AG04450 (cell line): ENCODE measurements at regions not wholly inside any gene's neighbourhood (a gene's known extent, or its start where the extent isn't known, plus 50 kb on each side); places are given as distances from the start of the nearest gene placed in this dataset.

Experiments used
- CTCF ChIA-PET: fragments of 300-600, 350-600 bp; formaldehyde crosslinking; extraction: SDS; loops from one replicate; lab custom pipeline; 2022; ENCODE audit warnings: antibody characterized with exemption, inconsistent platforms; lab: Charles Lee
- POLR2A ChIA-PET: fragments of 350-600 bp; formaldehyde crosslinking; extraction: SDS; loops from one replicate; lab custom pipeline; 2021; ENCODE audit warnings: antibody characterized with exemption, inconsistent platforms; lab: Yijun Ruan, JAX
- DNase-seq: peaks from one replicate; pipeline ENCODE4 v3.0.0-alpha.2; 2011; ENCODE audit warnings: low read depth, low spot score
- H3K27ac ChIP-seq: one replicate; pipeline ENCODE4 v1.5.1; 2012; ENCODE audit warnings: low read depth, low read length, control low read depth
- H3K27me3 ChIP-seq: one replicate; pipeline ENCODE4 v1.6.0; 2012; ENCODE audit warnings: low read length; ENCODE audit not compliant: control insufficient read depth, insufficient read depth
- H3K4me3 ChIP-seq: 2 replicates; pipeline ENCODE4 v1.5.1; 2011; ENCODE audit warnings: mild to moderate bottlenecking, low read depth, low read length, control low read depth
- H3K9me3 ChIP-seq: 2 replicates; pipeline ENCODE4 v1.5.1; 2012; ENCODE audit warnings: low read length; ENCODE audit not compliant: control insufficient read depth, insufficient read depth
- TF ChIP-seq, protein P1 (sequence below): IDR thresholded peaks from 2 replicates; pipeline ENCODE4 v1.5.1; 2011; ENCODE audit warnings: low read depth, low read length, control low read depth, inconsistent platforms

DNA sequence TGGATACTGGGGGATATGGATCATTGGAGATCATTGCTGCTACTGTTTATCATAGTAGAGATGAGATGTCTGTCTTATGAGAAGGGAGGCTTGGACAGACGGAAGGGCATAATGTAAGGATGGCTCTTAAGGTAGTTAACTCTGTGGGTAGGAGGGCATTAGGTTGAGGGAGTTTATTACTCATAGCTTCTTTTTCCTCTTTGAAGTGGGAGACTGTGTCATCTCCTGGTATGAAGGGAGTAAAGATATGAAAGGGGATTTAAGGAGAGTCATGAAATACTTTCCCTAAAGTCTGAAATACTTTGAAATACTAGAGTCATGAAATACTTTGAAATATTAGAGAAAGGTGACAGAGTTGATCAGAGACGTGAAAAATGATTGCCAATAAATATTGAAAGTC lies 255.5 kb upstream of the PITX2 start:
- POLR2A ChIA-PET = no interaction called here
- Histone ChIP-seq H3K9me3 (no peaks in the 10 kb centered on the region; the same call in 1 of the 2 replicates), H3K27me3 (no peaks in the 10 kb centered on the region), H3K4me3 (no peak overlapping the region), H3K27ac (no peak overlapping the region)
- CTCF ChIA-PET = no interaction called here
- TF ChIP-seq, protein P1, sequence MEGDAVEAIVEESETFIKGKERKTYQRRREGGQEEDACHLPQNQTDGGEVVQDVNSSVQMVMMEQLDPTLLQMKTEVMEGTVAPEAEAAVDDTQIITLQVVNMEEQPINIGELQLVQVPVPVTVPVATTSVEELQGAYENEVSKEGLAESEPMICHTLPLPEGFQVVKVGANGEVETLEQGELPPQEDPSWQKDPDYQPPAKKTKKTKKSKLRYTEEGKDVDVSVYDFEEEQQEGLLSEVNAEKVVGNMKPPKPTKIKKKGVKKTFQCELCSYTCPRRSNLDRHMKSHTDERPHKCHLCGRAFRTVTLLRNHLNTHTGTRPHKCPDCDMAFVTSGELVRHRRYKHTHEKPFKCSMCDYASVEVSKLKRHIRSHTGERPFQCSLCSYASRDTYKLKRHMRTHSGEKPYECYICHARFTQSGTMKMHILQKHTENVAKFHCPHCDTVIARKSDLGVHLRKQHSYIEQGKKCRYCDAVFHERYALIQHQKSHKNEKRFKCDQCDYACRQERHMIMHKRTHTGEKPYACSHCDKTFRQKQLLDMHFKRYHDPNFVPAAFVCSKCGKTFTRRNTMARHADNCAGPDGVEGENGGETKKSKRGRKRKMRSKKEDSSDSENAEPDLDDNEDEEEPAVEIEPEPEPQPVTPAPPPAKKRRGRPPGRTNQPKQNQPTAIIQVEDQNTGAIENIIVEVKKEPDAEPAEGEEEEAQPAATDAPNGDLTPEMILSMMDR = no peak
- DNase-seq = no peak

DNA sequence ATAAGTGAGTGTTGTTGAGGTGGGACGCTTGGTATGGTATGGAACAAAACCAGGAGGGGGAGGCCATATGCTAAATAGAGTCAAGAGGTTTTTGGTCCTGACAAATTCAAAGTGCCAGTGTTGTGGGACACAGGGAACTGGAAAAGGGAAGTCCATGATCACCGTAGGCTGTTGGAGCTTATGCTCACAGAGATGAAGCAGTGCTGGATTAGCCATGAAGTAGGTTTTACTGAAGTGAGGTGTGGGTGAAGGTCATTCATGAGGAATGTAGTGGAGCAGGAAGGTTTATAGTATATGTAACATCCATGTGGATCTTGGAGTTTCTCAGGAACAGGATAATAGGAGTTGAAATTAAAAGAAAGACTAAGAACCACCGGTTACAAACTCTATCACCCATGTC lies 256.1 kb upstream of the PITX2 start:
- H3K9me3 ChIP-seq = no peaks in the 10 kb centered on the region; the same call in 1 of the 2 replicates
- DNase-seq = no peak
- H3K27ac ChIP-seq = no peak overlapping the region
- CTCF ChIA-PET = no interaction called here
- no peak overlapping the region for H3K4me3 ChIP-seq
- H3K27me3 ChIP-seq = no peaks in the 10 kb centered on the region
- TF ChIP-seq, protein P1 = no peak
- POLR2A ChIA-PET = no interaction called here

DNA sequence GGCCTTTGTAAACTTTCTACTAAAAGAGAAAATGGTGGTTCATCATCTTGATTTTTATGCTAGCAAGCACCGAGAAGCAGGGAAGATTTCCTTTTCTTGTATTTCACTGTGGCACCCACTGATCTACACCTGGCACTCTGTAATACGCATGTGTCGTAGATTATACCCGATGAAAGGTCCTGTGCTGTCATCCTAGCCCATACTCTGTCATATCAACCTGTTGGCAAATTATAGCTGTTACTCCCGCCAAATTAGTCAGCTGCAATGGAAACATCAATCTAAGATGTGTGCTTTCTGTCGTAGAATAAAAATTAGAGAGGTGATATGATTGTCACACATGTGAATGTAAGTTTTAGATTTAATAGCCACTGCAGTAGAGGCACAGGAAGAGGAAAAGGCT lies 263.4 kb upstream of the PITX2 start:
- no peak for DNase-seq
- TF ChIP-seq, protein P1 = no peak
- Histone ChIP-seq H3K9me3 (no peaks in the 10 kb centered on the region), H3K4me3 (no peak overlapping the region), H3K27ac (no peak overlapping the region), H3K27me3 (no peaks in the 10 kb centered on the region)
- CTCF ChIA-PET = no interaction called here
- POLR2A ChIA-PET = no interaction called here

DNA sequence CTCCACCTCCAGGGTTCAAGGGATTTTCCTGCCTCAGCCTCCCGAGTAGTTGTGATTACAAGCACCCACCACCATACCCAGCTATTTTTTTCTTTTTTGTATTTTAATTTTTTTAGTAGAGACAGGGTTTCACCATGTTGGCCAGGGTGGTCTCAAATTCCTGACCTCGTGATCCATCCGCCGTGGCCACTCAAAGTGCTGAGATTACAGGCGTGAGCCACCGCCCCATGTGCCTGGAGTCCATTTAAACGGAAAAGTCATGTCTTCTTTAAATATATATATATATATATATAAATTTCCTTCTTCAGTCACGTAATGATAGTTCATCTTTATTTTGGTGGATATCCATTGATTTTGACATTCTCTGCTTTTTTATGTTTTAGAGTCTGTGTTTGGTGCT lies 264.0 kb upstream of the PITX2 start:
- Histone ChIP-seq H3K27me3 (no peaks in the 10 kb centered on the region), H3K27ac (no peak overlapping the region), H3K9me3 (no peaks in the 10 kb centered on the region), H3K4me3 (no peak overlapping the region)
- TF ChIP-seq, protein P1 = no peak
- DNase-seq = no peak
- POLR2A ChIA-PET = no interaction called here
- CTCF ChIA-PET = no interaction called here

DNA sequence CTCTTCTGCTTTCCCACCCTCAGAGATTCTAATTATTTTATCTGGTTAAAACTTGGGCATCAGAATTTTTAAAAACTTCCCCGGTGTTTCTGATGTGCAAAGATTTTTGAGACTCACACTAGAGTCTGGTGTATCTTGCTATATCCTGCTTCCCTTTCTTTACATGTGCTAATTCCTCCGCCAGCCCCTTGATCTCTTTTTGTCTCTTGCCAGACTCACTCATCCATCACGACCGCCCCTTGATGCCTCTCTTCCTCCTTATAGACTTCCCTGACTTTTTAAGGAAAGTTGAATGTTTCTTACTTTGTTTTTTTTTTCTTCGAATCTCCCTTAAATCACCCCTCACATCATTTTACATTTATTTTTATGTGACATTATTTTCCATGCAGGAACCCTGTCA lies 274.9 kb upstream of the PITX2 start:
- TF ChIP-seq, protein P1 = no peak
- ChIA-PET CTCF (interaction anchor here (0.6 kb wide), 1 partner anchor 16 kb away, joined by 3 read pairs; no protein-coding TSS in a partner anchor), POLR2A (no interaction called here)
- Histone ChIP-seq H3K4me3 (no peak overlapping the region), H3K27ac (no peak overlapping the region), H3K9me3 (no peaks in the 10 kb centered on the region), H3K27me3 (no peaks in the 10 kb centered on the region)
- no peak for DNase-seq
